PC-3 (cell line): ENCODE measurements at regions not wholly inside any gene's neighbourhood (a gene's known extent, or its start where the extent isn't known, plus 50 kb on each side); places are given as distances from the start of the nearest gene placed in this dataset.

Experiments used
- EZH2 ChIP-seq: fragments of 300-600 bp; sonication (generic); IDR thresholded peaks from one replicate; pipeline ENCODE4 v1.6.1; 2017; ENCODE audit warnings: antibody characterized with exemption, mild to moderate bottlenecking, low read length; ENCODE audit not compliant: unreplicated experiment
- EZH2phosphoT487 ChIP-seq: fragments of 300-600 bp; sonication (generic); IDR thresholded peaks from 2 replicates; pipeline ENCODE4 v1.6.1; 2018; ENCODE audit warnings: mild to moderate bottlenecking, antibody characterized with exemption, low read length, borderline replicate concordance
- TF ChIP-seq, protein P1 (sequence below): fragments of 300-600 bp; sonication (generic); conservative IDR thresholded peaks from 2 replicates; pipeline ENCODE4 v1.5.1; 2017; ENCODE audit warnings: antibody characterized with exemption, low read depth, mild to moderate bottlenecking, low read length

DNA sequence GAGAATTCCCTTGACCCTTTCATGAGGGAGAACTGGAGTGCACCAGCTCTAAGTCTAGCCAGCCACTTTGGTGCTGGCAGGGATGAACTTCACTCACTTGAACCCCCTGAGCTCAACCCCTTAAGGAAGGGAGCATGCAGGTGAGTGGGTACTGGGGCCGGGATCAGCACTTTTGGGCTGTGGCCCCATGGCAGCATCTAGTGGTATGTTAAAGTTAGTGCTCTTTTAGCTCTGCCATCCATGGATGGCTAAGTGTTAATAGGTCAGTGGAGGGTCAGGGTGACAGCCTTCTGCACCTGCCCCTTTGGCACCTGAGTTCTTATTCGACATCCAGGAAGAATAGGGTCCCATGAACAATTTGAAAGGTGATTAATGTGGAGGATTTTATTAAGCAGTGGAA is 689.0 kb upstream of the FSHR start:
- TF ChIP-seq, protein P1, sequence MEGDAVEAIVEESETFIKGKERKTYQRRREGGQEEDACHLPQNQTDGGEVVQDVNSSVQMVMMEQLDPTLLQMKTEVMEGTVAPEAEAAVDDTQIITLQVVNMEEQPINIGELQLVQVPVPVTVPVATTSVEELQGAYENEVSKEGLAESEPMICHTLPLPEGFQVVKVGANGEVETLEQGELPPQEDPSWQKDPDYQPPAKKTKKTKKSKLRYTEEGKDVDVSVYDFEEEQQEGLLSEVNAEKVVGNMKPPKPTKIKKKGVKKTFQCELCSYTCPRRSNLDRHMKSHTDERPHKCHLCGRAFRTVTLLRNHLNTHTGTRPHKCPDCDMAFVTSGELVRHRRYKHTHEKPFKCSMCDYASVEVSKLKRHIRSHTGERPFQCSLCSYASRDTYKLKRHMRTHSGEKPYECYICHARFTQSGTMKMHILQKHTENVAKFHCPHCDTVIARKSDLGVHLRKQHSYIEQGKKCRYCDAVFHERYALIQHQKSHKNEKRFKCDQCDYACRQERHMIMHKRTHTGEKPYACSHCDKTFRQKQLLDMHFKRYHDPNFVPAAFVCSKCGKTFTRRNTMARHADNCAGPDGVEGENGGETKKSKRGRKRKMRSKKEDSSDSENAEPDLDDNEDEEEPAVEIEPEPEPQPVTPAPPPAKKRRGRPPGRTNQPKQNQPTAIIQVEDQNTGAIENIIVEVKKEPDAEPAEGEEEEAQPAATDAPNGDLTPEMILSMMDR = no peak
- TF ChIP-seq EZH2 = no peak
- no peak for TF ChIP-seq EZH2phosphoT487
